Tibial nerve (tissue), 4 donors: ENCODE measurements at regions not wholly inside any gene's neighbourhood (a gene's known extent, or its start where the extent isn't known, plus 50 kb on each side); places are given as distances from the start of the nearest gene placed in this dataset. TPM values are rescaled to one million over a fixed set of nuclear protein-coding genes. Genes with fewer than 3 reads are reported as not detected.

Experiments used
- DNase-seq, 2 donors: peaks; one replicate each; pipeline ENCODE4 v3.0.0-alpha.2; 2019; ENCODE audit warnings: low spot score in 2 of 2
- H3K27ac ChIP-seq, 4 donors: fragments of 200-600 bp; sonication (generic) in 3 of 4; one replicate each; pipeline ENCODE4 v1.5.1; 2017 to 2019; ENCODE audit warnings: mild to moderate bottlenecking in 1 of 4
- H3K27me3 ChIP-seq, 2 donors: fragments of 200-600 bp; sonication (generic) in 1 of 2; one replicate each; pipeline versions ENCODE4 v1.5.1 to v1.6.0; 2017 to 2019
- H3K36me3 ChIP-seq, 3 donors: fragments of 200-600 bp; sonication (generic); one replicate each; pipeline ENCODE4 v1.5.1; 2018 to 2019
- H3K4me1 ChIP-seq, 4 donors: fragments of 200-600 bp; sonication (generic) in 3 of 4; one replicate each; pipeline ENCODE4 v1.5.1; 2017 to 2019
- H3K4me3 ChIP-seq, 4 donors: fragments of 200-600 bp; sonication (generic) in 3 of 4; one replicate each; pipeline ENCODE4 v1.5.1; 2017 to 2019; ENCODE audit warnings: mild to moderate bottlenecking in 1 of 4, moderate library complexity in 1 of 4
- H3K9me3 ChIP-seq, 4 donors: fragments of 200-600 bp; sonication (generic) in 3 of 4; one replicate each; pipeline ENCODE4 v1.5.1; 2017 to 2019
- EP300 ChIP-seq, 2 donors: sonication (generic); formaldehyde crosslinking; IDR thresholded peaks; one replicate each; pipeline ENCODE4 v1.6.1; 2017; ENCODE audit warnings: antibody characterized with exemption in 2 of 2, mild to moderate bottlenecking in 1 of 2
- POLR2A ChIP-seq, 2 donors: fragments of 450-650 bp; IDR thresholded peaks; one replicate each; pipeline ENCODE4 v1.6.1; 2017; ENCODE audit warnings: antibody characterized with exemption in 2 of 2, mild to moderate bottlenecking in 2 of 2, moderate library complexity in 2 of 2
- WGBS, 2 donors: methylation state at CpG; one replicate each; pipeline ENCODE4 v1.1.5; 2018; 5-methylcytosine and 5-hydroxymethylcytosine counted together
- small RNA-seq: library from RNA; depleted of rRNA; stranded (forward); fragments of <200 nt; gene quantifications from one replicate; pipeline ENCODE3, GENCODE V24; 2016
- TF ChIP-seq, protein P1 (sequence below), 5 experiments: fragments of 200-600 bp in 3 of 5; fragments of 450-650 bp in 2 of 5; sonication (generic) in 3 of 5; IDR thresholded peaks; one replicate each; pipeline ENCODE4 v1.5.1; 2016 to 2019; ENCODE audit warnings: antibody characterized with exemption in 5 of 5, mild to moderate bottlenecking in 3 of 5, moderate library complexity in 2 of 5

- no peak for TF ChIP-seq POLR2A (IDR thresholded peaks at IDR 0.05)
- no peak for TF ChIP-seq EP300 (IDR thresholded peaks at IDR 0.05)
- TF ChIP-seq, protein P1, sequence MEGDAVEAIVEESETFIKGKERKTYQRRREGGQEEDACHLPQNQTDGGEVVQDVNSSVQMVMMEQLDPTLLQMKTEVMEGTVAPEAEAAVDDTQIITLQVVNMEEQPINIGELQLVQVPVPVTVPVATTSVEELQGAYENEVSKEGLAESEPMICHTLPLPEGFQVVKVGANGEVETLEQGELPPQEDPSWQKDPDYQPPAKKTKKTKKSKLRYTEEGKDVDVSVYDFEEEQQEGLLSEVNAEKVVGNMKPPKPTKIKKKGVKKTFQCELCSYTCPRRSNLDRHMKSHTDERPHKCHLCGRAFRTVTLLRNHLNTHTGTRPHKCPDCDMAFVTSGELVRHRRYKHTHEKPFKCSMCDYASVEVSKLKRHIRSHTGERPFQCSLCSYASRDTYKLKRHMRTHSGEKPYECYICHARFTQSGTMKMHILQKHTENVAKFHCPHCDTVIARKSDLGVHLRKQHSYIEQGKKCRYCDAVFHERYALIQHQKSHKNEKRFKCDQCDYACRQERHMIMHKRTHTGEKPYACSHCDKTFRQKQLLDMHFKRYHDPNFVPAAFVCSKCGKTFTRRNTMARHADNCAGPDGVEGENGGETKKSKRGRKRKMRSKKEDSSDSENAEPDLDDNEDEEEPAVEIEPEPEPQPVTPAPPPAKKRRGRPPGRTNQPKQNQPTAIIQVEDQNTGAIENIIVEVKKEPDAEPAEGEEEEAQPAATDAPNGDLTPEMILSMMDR (IDR thresholded peaks at IDR 0.05): no peak
- 28 to 31% methylated on average over 1 of the region's 1 CpG for WGBS, 2 donors
- DNase-seq: no peak
- Histone ChIP-seq H3K4me1 (peaks cover 0 to 13% (median 0%) of the 10 kb centered on the region in 4 donors), H3K9me3 (no peaks in the 10 kb centered on the region), H3K36me3 (no peaks in the 10 kb centered on the region), H3K4me3 (no peak overlapping the region), H3K27me3 (no peaks in the 10 kb centered on the region), H3K27ac (no peak overlapping the region)
Observed at GRCh38 chr3:175865724-175866123, 1006.6 kb downstream of the NAALADL2 start.

- H3K36me3 ChIP-seq: no peaks in the 10 kb centered on the region
- WGBS, 2 donors: 45 to 57% methylated on average over 4 of the region's 4 CpGs
- DNase-seq: no peak
- H3K27me3 ChIP-seq: no peaks in the 10 kb centered on the region
- no peak overlapping the region for H3K4me3 ChIP-seq
- no peak overlapping the region for H3K27ac ChIP-seq
- peaks cover 0 to 13% (median 0%) of the 10 kb centered on the region in 4 donors for H3K4me1 ChIP-seq
- no peaks in the 10 kb centered on the region for H3K9me3 ChIP-seq
- TF ChIP-seq EP300 (IDR thresholded peaks at IDR 0.05): no peak
- TF ChIP-seq POLR2A (IDR thresholded peaks at IDR 0.05): no peak
- TF ChIP-seq, protein P1 (IDR thresholded peaks at IDR 0.05): no peak
Observed at GRCh38 chr3:175861916-175862315, 1002.8 kb downstream of the NAALADL2 start.

Small RNAs in the stretch of these regions (small RNA-seq; reads per million reads assigned to genes)
- gene AC104640.2: not detected
- gene RNA5SP147: not detected
